A549 (cell line): ENCODE measurements at regions not wholly inside any gene's neighbourhood (a gene's known extent, or its start where the extent isn't known, plus 50 kb on each side); places are given as distances from the start of the nearest gene placed in this dataset.

Experiments
- ATAC-seq, 2 experiments: fragments of 200-7000 bp in 1 of 2; fragments of >200 bp in 1 of 2; cut with Nextera tagmentation in 1 of 2; cut with Tn5 transposase in 1 of 2; 3 replicates each; pipeline versions ENCODE4 v1.8.0 to v1.9.1; 2018 to 2020; ENCODE audit warnings: mild to moderate bottlenecking in 1 of 2, moderate library complexity in 1 of 2
- CTCF ChIA-PET: fragments of 300-600 bp; sonication (Branson Sonifier 250); formaldehyde crosslinking; extraction: SDS; loops from one replicate; lab custom pipeline; 2021; ENCODE audit warnings: antibody characterized with exemption, inconsistent platforms; lab: Yijun Ruan, JAX
- POLR2A ChIA-PET: fragments of 350-600 bp; formaldehyde crosslinking; extraction: SDS; loops from one replicate; lab custom pipeline; 2021; ENCODE audit warnings: antibody characterized with exemption, inconsistent platforms; lab: Yijun Ruan, JAX
- DNase-seq, 2 experiments: peaks; one replicate each; pipeline versions ENCODE4 v3.0.0 to v3.0.0-alpha.2; 2011 to 2016; ENCODE audit warnings: low read depth in 1 of 2, low spot score in 1 of 2
- FAIRE-seq: peaks from 2 replicates; lab custom pipeline; 2011; peaks lifted over from hg19 to GRCh38; lab: Jason Lieb, UNC
- H3K27ac ChIP-seq, 2 experiments: fragments of >200 bp; sonication (Bioruptor Twin); formaldehyde crosslinking; 3 replicates each; pipeline ENCODE4 v1.5.1; 2016 to 2017
- H3K4me1 ChIP-seq: fragments of >200 bp; sonication (Bioruptor Twin); formaldehyde crosslinking; 3 replicates; pipeline ENCODE4 v1.6.1; 2016
- H3K4me2 ChIP-seq: fragments of >200 bp; sonication (Bioruptor Twin); formaldehyde crosslinking; 3 replicates; pipeline ENCODE4 v1.6.1; 2016
- H3K4me3 ChIP-seq: fragments of >200 bp; sonication (Bioruptor Twin); formaldehyde crosslinking; 3 replicates; pipeline ENCODE4 v1.5.1; 2016
- H3K9me3 ChIP-seq: fragments of >200 bp; sonication (Bioruptor Twin); formaldehyde crosslinking; 3 replicates; pipeline ENCODE4 v1.6.1; 2016
- BHLHE40 ChIP-seq: IDR thresholded peaks from 2 replicates; pipeline ENCODE4 v1.6.1; 2012; ENCODE audit warnings: low read depth, low read length, inconsistent platforms
- CBX2 ChIP-seq: fragments of 200-600 bp; sonication (generic); IDR thresholded peaks from 2 replicates; pipeline ENCODE4 v1.6.1; 2016; ENCODE audit warnings: low read depth, mild to moderate bottlenecking, borderline replicate concordance
- CBX8 ChIP-seq: fragments of 200-600 bp; sonication (generic); IDR thresholded peaks from 2 replicates; pipeline ENCODE4 v1.6.1; 2016
- CEBPB ChIP-seq, 2 experiments: fragments of >200 bp in 1 of 2; sonication (Bioruptor Twin) in 1 of 2; formaldehyde crosslinking in 1 of 2; IDR thresholded peaks; 2 replicates each; pipeline ENCODE4 v1.6.1; 2012 to 2016
- CHD2 ChIP-seq: fragments of 150-350 bp; IDR thresholded peaks from 2 replicates; pipeline ENCODE4 v1.6.1; 2014; ENCODE audit warnings: low read length; ENCODE audit not compliant: partially characterized antibody
- CHD4 ChIP-seq: fragments of 200-600 bp; sonication (generic); IDR thresholded peaks from 2 replicates; pipeline ENCODE4 v1.6.1; 2016; ENCODE audit warnings: antibody characterized with exemption, mild to moderate bottlenecking, borderline replicate concordance
- EHF ChIP-seq: fragments of 250-450 bp; sonication (Bioruptor Pico); IDR thresholded peaks from 2 replicates; pipeline ENCODE4 v1.5.0; 2020; ENCODE audit warnings: mild to moderate bottlenecking
- FOSL2 ChIP-seq, 2 experiments: fragments of 450-650 bp in 1 of 2; fragments of >200 bp in 1 of 2; sonication (Bioruptor Twin) in 1 of 2; formaldehyde crosslinking; IDR thresholded peaks; 2 replicates each; pipeline versions ENCODE4 v1.5.0 to v1.6.1; 2016 to 2020; ENCODE audit warnings: mild to moderate bottlenecking in 1 of 2, moderate library complexity in 1 of 2
- GATA3 ChIP-seq: IDR thresholded peaks from 2 replicates; pipeline ENCODE4 v1.6.1; 2012; ENCODE audit warnings: borderline replicate concordance
- HDAC2 ChIP-seq: fragments of 200-600 bp; sonication (generic); IDR thresholded peaks from 2 replicates; pipeline ENCODE4 v1.6.1; 2016
- HEYL ChIP-seq: fragments of 250-450 bp; sonication (Bioruptor Pico); IDR thresholded peaks from 2 replicates; pipeline ENCODE4 v1.8.0; 2021; ENCODE audit warnings: mild to moderate bottlenecking, moderate library complexity
- HOXB13 ChIP-seq: fragments of 250-450 bp; sonication (Bioruptor Pico); IDR thresholded peaks from 2 replicates; pipeline ENCODE4 v1.5.0; 2020; ENCODE audit warnings: low read depth, mild to moderate bottlenecking, moderate library complexity
- KDM5A ChIP-seq: fragments of 200-600 bp; sonication (generic); IDR thresholded peaks from 2 replicates; pipeline ENCODE4 v1.6.1; 2016; ENCODE audit warnings: antibody characterized with exemption, mild to moderate bottlenecking
- MAX ChIP-seq: IDR thresholded peaks from 2 replicates; pipeline ENCODE4 v1.6.1; 2012
- MYC ChIP-seq: IDR thresholded peaks from 2 replicates; pipeline ENCODE4 v1.6.1; 2012; ENCODE audit warnings: mild to moderate bottlenecking, inconsistent platforms, low read length, improper control_type of control experiment, borderline replicate concordance
- NPAS2 ChIP-seq: fragments of 250-450 bp; sonication (Bioruptor Pico); IDR thresholded peaks from 2 replicates; pipeline ENCODE4 v1.8.0; 2022; ENCODE audit warnings: mild to moderate bottlenecking, moderate library complexity, borderline replicate concordance
- PBX3 ChIP-seq: IDR thresholded peaks from 2 replicates; pipeline ENCODE4 v1.6.1; 2012
- PHF8 ChIP-seq: fragments of 200-600 bp; sonication (generic); IDR thresholded peaks from 2 replicates; pipeline ENCODE4 v1.6.1; 2016; ENCODE audit warnings: low read depth, mild to moderate bottlenecking, antibody characterized with exemption, moderate library complexity, borderline replicate concordance
- POLR2A ChIP-seq: IDR thresholded peaks from 2 replicates; pipeline ENCODE4 v1.6.1; 2012; ENCODE audit warnings: mild to moderate bottlenecking, low read length
- RAD21 ChIP-seq, 2 experiments: fragments of >200 bp in 1 of 2; sonication (Bioruptor Twin) in 1 of 2; formaldehyde crosslinking in 1 of 2; IDR thresholded peaks in 1 of 2; conservative IDR thresholded peaks in 1 of 2; 2 replicates in 1 of 2; 3 replicates in 1 of 2; pipeline ENCODE4 v1.6.1; 2012 to 2018; ENCODE audit warnings: inconsistent platforms in 1 of 2
- REST ChIP-seq: fragments of 200-600 bp; sonication (generic); IDR thresholded peaks from 2 replicates; pipeline ENCODE4 v1.6.1; 2016; ENCODE audit warnings: antibody characterized with exemption, mild to moderate bottlenecking, moderate library complexity
- SMC3 ChIP-seq: fragments of >200 bp; sonication (Bioruptor Twin); formaldehyde crosslinking; IDR thresholded peaks from 3 replicates; pipeline ENCODE4 v1.6.1; 2018; ENCODE audit warnings: inconsistent platforms
- TP53 ChIP-seq: fragments of 250-450 bp; sonication (Bioruptor Pico); IDR thresholded peaks from 2 replicates; pipeline ENCODE4 v1.5.0; 2021; ENCODE audit warnings: mild to moderate bottlenecking, moderate library complexity
- ZC3H11A ChIP-seq: fragments of 450-650 bp; IDR thresholded peaks from 2 replicates; pipeline ENCODE4 v1.6.1; 2014; ENCODE audit warnings: antibody characterized with exemption, mild to moderate bottlenecking
- ZFP36 ChIP-seq: fragments of 450-650 bp; IDR thresholded peaks from 2 replicates; pipeline ENCODE4 v1.6.1; 2014; ENCODE audit warnings: borderline replicate concordance; ENCODE audit not compliant: partially characterized antibody
- ZNF302 ChIP-seq: fragments of 250-450 bp; sonication (Bioruptor Pico); IDR thresholded peaks from 2 replicates; pipeline ENCODE4 v1.9.0; 2021; ENCODE audit warnings: inconsistent platforms, mild to moderate bottlenecking, moderate library complexity
- WGBS: methylation state at CpG from one replicate; pipeline ENCODE4 v1.1.6; 2017; ENCODE audit errors: missing lambda C conversion rate; 5-methylcytosine and 5-hydroxymethylcytosine counted together

GRCh38 chr18:11246495-11247300 lies 97.3 kb upstream of the PIEZO2 start:
- ChIA-PET POLR2A (no interaction called here), CTCF (no interaction called here)
- 59% methylated on average over 16 of the region's 16 CpGs for WGBS
- H3K4me2 ChIP-seq: no peak overlapping the region
- H3K4me1 ChIP-seq: no peaks in the 10 kb centered on the region
- FAIRE-seq (no peak), ATAC-seq (no peak), DNase-seq (no peak)
- H3K27ac ChIP-seq: no peak overlapping the region
- no peaks in the 10 kb centered on the region for H3K9me3 ChIP-seq
- TF ChIP-seq TP53: no peak
- no peak overlapping the region for H3K4me3 ChIP-seq

- ChIA-PET POLR2A (no interaction called here), CTCF (no interaction called here)
- H3K27ac ChIP-seq: no peak overlapping the region
- DNase-seq: no peak
- no peak overlapping the region for H3K4me2 ChIP-seq
- no peak for FAIRE-seq
- H3K4me3 ChIP-seq: no peak overlapping the region
- ATAC-seq: no peak
- no peaks in the 10 kb centered on the region for H3K9me3 ChIP-seq
- no peak for TF ChIP-seq ZNF302 (CRISPR knock-in tag)
- TF ChIP-seq RAD21 (conservative IDR thresholded peaks at IDR 0.05 in 1 of 2, IDR thresholded peaks at IDR 0.05 in 1 of 2): no peak
- no peak for TF ChIP-seq CHD4
- TF ChIP-seq PHF8: no peak
- TF ChIP-seq CHD2: no peak
- TF ChIP-seq FOSL2 (IDR thresholded peaks at IDR 0.05): no peak
- no peak for TF ChIP-seq FOSL2 (CRISPR knock-in tag; IDR thresholded peaks at IDR 0.05)
- TF ChIP-seq HEYL (CRISPR knock-in tag): no peak
- no peak for TF ChIP-seq MYC
- no peak for TF ChIP-seq KDM5A
- TF ChIP-seq BHLHE40: no peak
- TF ChIP-seq NPAS2 (CRISPR knock-in tag): no peak
- no peak for TF ChIP-seq CEBPB (IDR thresholded peaks at IDR 0.05)
- no peak for TF ChIP-seq ZFP36
- no peak for TF ChIP-seq MAX
- TF ChIP-seq, all 56 proteins: peak for 0
- no peaks in the 10 kb centered on the region for H3K4me1 ChIP-seq
- 0% methylated on average over 2 of the region's 2 CpGs for WGBS
Measured at GRCh38 chr18:11245879-11246278, 96.5 kb upstream of the PIEZO2 start.

GRCh38 chr18:11237484-11237883 lies 88.1 kb upstream of the PIEZO2 start:
- 7% methylated on average over 2 of the region's 2 CpGs for WGBS
- no peak overlapping the region for H3K4me3 ChIP-seq
- FAIRE-seq: no peak
- DNase-seq: no peak
- CTCF ChIA-PET: no interaction called here
- ATAC-seq: no peak
- no peaks in the 10 kb centered on the region for H3K9me3 ChIP-seq
- TF ChIP-seq REST: no peak
- TF ChIP-seq HDAC2: no peak
- TF ChIP-seq GATA3: no peak
- no peak for TF ChIP-seq CHD2
- TF ChIP-seq CBX8: no peak
- no peak for TF ChIP-seq HOXB13
- no peak for TF ChIP-seq ZFP36
- no peak for TF ChIP-seq CBX2
- no peak for TF ChIP-seq ZNF302 (CRISPR knock-in tag)
- no peak for TF ChIP-seq PBX3
- no peak for TF ChIP-seq EHF
- TF ChIP-seq POLR2A: no peak
- no peak for TF ChIP-seq SMC3
- TF ChIP-seq PHF8: no peak
- TF ChIP-seq ZC3H11A: no peak
- no peaks in the 10 kb centered on the region for H3K4me1 ChIP-seq
- no peak overlapping the region for H3K27ac ChIP-seq
- H3K4me2 ChIP-seq: no peak overlapping the region
- POLR2A ChIA-PET: no interaction called here
